ENCODE measurements at regions not wholly inside any gene's neighbourhood (a gene's known extent, or its start where the extent isn't known, plus 50 kb on each side); places are given as distances from the start of the nearest gene placed in this dataset.

DNA sequence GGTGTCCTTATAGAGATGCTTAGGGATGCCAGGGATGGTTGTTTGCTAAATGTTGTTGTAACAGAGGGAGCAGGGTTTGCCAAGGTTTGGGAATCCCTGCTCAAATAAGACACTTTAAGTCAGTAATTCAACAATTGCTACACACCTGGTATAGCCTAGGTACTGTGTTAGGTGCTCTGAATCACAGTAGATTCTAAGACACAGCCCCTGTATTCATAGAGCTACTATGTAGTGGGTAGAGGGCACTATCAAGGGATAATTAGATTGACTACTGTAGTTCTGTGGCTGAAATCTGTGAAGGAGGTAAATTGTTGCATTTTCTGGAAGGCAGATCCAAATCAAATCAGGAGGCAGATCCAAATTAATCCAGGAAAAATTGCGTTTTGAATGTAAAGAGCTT, 149.2 kb downstream of the C12orf75 start:
- intact Hi-C loops (cut with micrococcal nuclease), result no loop called here
- no peaks in the 10 kb centered on the region for H3K36me3 ChIP-seq (replicated peaks in 1 of 2; ENCODE audit: control insufficient read depth in 1 of 2, insufficient read depth in 2 of 2, low read length in 2 of 2)
- H4K20me1 ChIP-seq (ENCODE audit: insufficient read depth, low read length), result no peaks in the 10 kb centered on the region
- Mint-ChIP-seq H3K4me1 (no peaks in the 10 kb centered on the region), H3K4me3 (no peak overlapping the region), H3K36me3 (no peaks in the 10 kb centered on the region), H3K9me3 (peaks cover 0 to 8% (median 1%) of the 10 kb centered on the region in 7 donors), H3K27me3 (ENCODE audit: low read depth in 3 of 3) (no peaks in the 10 kb centered on the region), H3K27ac (no peak overlapping the region)
- no peak overlapping the region for H2AFZ ChIP-seq (ENCODE audit: insufficient read depth, low read depth, low read length, poor library complexity, severe bottlenecking)
- no peaks in the 10 kb centered on the region for H3K9me3 ChIP-seq (replicated peaks in 1 of 2; ENCODE audit: control insufficient read depth in 1 of 2, insufficient read depth in 1 of 2, low read length in 2 of 2)
- no peaks in the 10 kb centered on the region for H3K79me2 ChIP-seq (ENCODE audit: insufficient read depth, low read length)
- H3K27ac ChIP-seq (ENCODE audit: low read depth in 1 of 2, low read length in 2 of 2), result no peak overlapping the region
- H3K27me3 ChIP-seq (ENCODE audit: control insufficient read depth in 2 of 2, insufficient read depth in 2 of 2, low read length in 2 of 2), result no peaks in the 10 kb centered on the region
- no CpG with 5 or more reads among the region's 1 CpG for WGBS (ENCODE audit: insufficient coverage)
- no peak for TF ChIP-seq CTCF (IDR thresholded peaks at IDR 0.05)
- no peak for DNase-seq
- H3K9ac ChIP-seq (ENCODE audit: insufficient read depth, low read length, poor library complexity, severe bottlenecking), result no peak overlapping the region
- H3K4me3 ChIP-seq (replicated peaks in 1 of 3; ENCODE audit: low read depth in 2 of 3, low read length in 3 of 3), result no peak overlapping the region
- H3K4me1 ChIP-seq (ENCODE audit: control insufficient read depth in 1 of 2, insufficient read depth in 2 of 2, low read length in 2 of 2), result no peaks in the 10 kb centered on the region
- H3K4me2 ChIP-seq (replicated peaks; ENCODE audit: extremely low read depth, low read length, poor library complexity, severe bottlenecking), result no peak overlapping the region

- no peak for DNase-seq
Observed at GRCh38 chr12:105480162-105480561, 149.7 kb downstream of the C12orf75 start.

More at GRCh38 chr12:105480162-105480561, 149.7 kb downstream of the C12orf75 start:
- H3K4me1 Mint-ChIP-seq, result no peaks in the 10 kb centered on the region
- Histone ChIP-seq H3K79me2 (ENCODE audit: insufficient read depth, low read length) (no peaks in the 10 kb centered on the region), H3K9me3 (replicated peaks in 1 of 2; ENCODE audit: control insufficient read depth in 1 of 2, insufficient read depth in 1 of 2, low read length in 2 of 2) (no peaks in the 10 kb centered on the region), H3K4me1 (ENCODE audit: control insufficient read depth in 1 of 2, insufficient read depth in 2 of 2, low read length in 2 of 2) (no peaks in the 10 kb centered on the region), H4K20me1 (ENCODE audit: insufficient read depth, low read length) (no peaks in the 10 kb centered on the region), H3K4me2 (replicated peaks; ENCODE audit: extremely low read depth, low read length, poor library complexity, severe bottlenecking) (no peak overlapping the region), H3K27me3 (ENCODE audit: control insufficient read depth in 2 of 2, insufficient read depth in 2 of 2, low read length in 2 of 2) (no peaks in the 10 kb centered on the region), H3K4me3 (replicated peaks in 1 of 3; ENCODE audit: low read depth in 2 of 3, low read length in 3 of 3) (no peak overlapping the region), H3K9ac (ENCODE audit: insufficient read depth, low read length, poor library complexity, severe bottlenecking) (no peak overlapping the region), H3K36me3 (replicated peaks in 1 of 2; ENCODE audit: control insufficient read depth in 1 of 2, insufficient read depth in 2 of 2, low read length in 2 of 2) (no peaks in the 10 kb centered on the region), H3K27ac (ENCODE audit: low read depth in 1 of 2, low read length in 2 of 2) (no peak overlapping the region), H2AFZ (ENCODE audit: insufficient read depth, low read depth, low read length, poor library complexity, severe bottlenecking) (no peak overlapping the region)
- WGBS (ENCODE audit: insufficient coverage), result 100% methylated on average over 2 of the region's 2 CpGs
- H3K27ac Mint-ChIP-seq, result no peak overlapping the region
- no peak overlapping the region for H3K4me3 Mint-ChIP-seq
- no peaks in the 10 kb centered on the region for H3K36me3 Mint-ChIP-seq
- H3K27me3 Mint-ChIP-seq (ENCODE audit: low read depth in 3 of 3), result no peaks in the 10 kb centered on the region
- no peak for TF ChIP-seq CTCF (IDR thresholded peaks at IDR 0.05)
- intact Hi-C loops (cut with micrococcal nuclease), result no loop called here
- peaks cover 0 to 6% (median 1%) of the 10 kb centered on the region in 7 donors for H3K9me3 Mint-ChIP-seq
